ENCODE measurements at regions not wholly inside any gene's neighbourhood (a gene's known extent, or its start where the extent isn't known, plus 50 kb on each side); places are given as distances from the start of the nearest gene placed in this dataset.

GRCh38 chr5:171593401-171593800 is 174.0 kb downstream of the FGF18 start:
- no peak for DNase-seq (ENCODE audit: low spot score)
- CTCF ChIA-PET: interaction anchor here (1.1 to 1.9 kb wide), 2 partner anchors 13 to 175 kb away, joined by 4 to 9 read pairs; no protein-coding TSS in a partner anchor

More at GRCh38 chr5:171593401-171593800, 174.0 kb downstream of the FGF18 start:
- Mint-ChIP-seq H3K27ac (no peak overlapping the region), H3K4me3 (no peak overlapping the region), H3K36me3 (no peaks in the 10 kb centered on the region), H3K9me3 (peaks cover 10% of the 10 kb centered on the region), H3K4me1 (peaks cover 3% of the 10 kb centered on the region; the same call in 1 of the 2 replicates), H3K27me3 (ENCODE audit: low read depth) (no peaks in the 10 kb centered on the region; the same call in 1 of the 2 replicates)
- POLR2A ChIA-PET: no interaction called here
- ATAC-seq: no peak
- TF ChIP-seq ESRRA (CRISPR knock-in tag; IDR thresholded peaks at IDR 0.05; ENCODE audit: borderline replicate concordance): no peak
- no peak for TF ChIP-seq ZNF121 (CRISPR knock-in tag; IDR thresholded peaks at IDR 0.05)
- TF ChIP-seq AFF4 (CRISPR knock-in tag; IDR thresholded peaks at IDR 0.05; ENCODE audit: borderline replicate concordance): no peak
- no peak for TF ChIP-seq ZNF512 (CRISPR knock-in tag; IDR thresholded peaks at IDR 0.05; ENCODE audit: borderline replicate concordance)
- TF ChIP-seq ELF4 (CRISPR knock-in tag; IDR thresholded peaks at IDR 0.05; ENCODE audit: low read depth): no peak
- no peak for TF ChIP-seq ZNF425 (CRISPR knock-in tag; conservative IDR thresholded peaks at IDR 0.05)
- TF ChIP-seq TCF7 (CRISPR knock-in tag; IDR thresholded peaks at IDR 0.05; ENCODE audit: low read depth): no peak
- no peak for TF ChIP-seq OVOL2 (CRISPR knock-in tag; IDR thresholded peaks at IDR 0.05; ENCODE audit: borderline replicate concordance)
- no peak for TF ChIP-seq ZNF232 (CRISPR knock-in tag; IDR thresholded peaks at IDR 0.05)
- no peak for TF ChIP-seq ZMAT4 (CRISPR knock-in tag; IDR thresholded peaks at IDR 0.05)
- no peak for TF ChIP-seq PREB (CRISPR knock-in tag; IDR thresholded peaks at IDR 0.05; ENCODE audit: borderline replicate concordance)
- no peak for TF ChIP-seq CREB1 (CRISPR knock-in tag; IDR thresholded peaks at IDR 0.05)
- no peak for TF ChIP-seq ATF6 (CRISPR knock-in tag; IDR thresholded peaks at IDR 0.05)
- no peak for TF ChIP-seq JAZF1 (CRISPR knock-in tag; IDR thresholded peaks at IDR 0.05)
- no peak for TF ChIP-seq AR (CRISPR knock-in tag; IDR thresholded peaks at IDR 0.05)

Data from WTC11 (cell line).